Occipital lobe (tissue), 1 donor: ENCODE measurements at regions not wholly inside any gene's neighbourhood (a gene's known extent, or its start where the extent isn't known, plus 50 kb on each side); places are given as distances from the start of the nearest gene placed in this dataset.

Experiments
- DNase-seq: peaks from one replicate; lab custom pipeline; 2025; lab: John Stamatoyannopoulos, UW

DNA sequence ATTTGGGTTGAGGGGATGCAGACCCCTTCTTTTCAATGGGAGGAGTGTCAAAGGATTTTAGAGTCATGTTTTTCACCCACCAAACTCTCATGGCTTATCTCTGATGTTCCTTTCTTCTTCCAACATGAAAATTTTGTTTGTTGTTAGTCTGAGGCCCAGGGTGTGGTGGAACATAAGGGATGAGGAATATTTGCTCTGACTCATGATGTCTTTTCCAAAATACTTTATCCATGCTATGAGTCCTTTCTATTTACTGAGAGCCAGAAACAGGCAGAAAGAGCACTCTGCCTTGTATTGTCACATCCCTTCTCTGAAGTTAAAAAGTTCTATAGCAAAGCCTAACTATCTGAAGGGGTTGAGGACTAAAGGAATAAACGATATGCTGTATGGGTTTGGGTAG is 61.6 kb upstream of the GYPA start:
- no peak for DNase-seq

- DNase-seq, result no peak
These were observed 62.6 kb upstream of the GYPA start for GRCh38 chr4:144203155-144203554.

GRCh38 chr4:144204431-144204830 is 63.9 kb upstream of the GYPA start:
- DNase-seq, result no peak

DNA sequence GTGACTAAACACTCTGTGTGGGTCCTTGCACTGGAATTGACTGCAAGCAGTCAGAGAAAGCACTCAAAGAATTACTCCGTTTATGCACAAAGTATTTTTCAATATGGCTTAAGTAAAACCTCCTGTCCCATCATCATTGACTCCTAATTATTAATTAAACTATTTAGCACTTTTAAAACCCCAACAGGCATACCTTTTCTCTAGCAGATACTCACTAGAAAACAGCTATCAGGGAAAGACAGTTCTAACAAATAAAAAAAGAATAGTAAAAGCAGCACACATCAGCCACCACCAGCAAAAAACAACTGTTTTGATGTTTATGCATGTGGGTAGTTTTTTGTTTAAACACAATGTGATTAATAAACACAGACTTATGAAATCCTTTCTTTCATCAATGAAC is 66.2 kb upstream of the GYPA start:
- DNase-seq, result no peak

DNA sequence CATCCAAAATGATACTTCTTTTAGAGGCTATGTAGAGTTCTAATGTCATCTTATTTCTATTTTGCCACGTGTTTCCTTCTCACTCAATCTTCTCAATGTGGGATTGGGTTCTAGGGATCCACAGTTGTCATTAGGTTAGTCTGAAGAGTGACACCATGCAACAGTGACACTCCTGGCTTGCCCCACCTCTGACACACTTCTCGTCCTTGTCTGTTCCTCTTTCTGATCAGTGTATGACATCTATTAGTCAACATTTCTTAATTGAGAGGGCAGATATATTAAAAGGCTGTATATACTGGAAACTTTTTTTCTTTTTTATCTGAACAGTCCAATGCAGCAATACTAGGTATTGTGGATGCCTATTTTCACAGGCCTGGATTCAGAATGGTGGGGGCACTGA is 67.6 kb upstream of the GYPA start:
- no peak for DNase-seq

DNA sequence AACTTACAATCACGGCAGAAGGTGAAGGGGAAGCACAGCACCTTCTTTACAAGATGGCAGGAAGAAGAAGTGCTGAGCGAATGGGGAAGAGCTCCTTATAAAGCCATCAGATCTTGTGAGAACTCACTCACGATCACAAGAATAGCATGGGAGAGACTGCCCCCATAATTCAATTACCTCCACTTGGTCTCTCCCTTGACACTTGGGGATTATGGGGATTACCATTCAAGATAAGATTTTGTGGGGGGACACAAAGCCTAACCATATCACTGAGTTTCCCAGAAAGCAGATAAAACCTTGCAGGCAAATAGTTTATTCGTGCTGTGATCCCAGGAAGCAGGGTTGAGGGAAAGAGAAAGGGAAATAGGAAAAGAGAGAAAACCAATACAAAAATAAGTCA is 69.0 kb upstream of the GYPA start:
- no peak for DNase-seq

- no peak for DNase-seq
These were observed 72.9 kb upstream of the GYPA start for GRCh38 chr4:144213371-144213770.

DNA sequence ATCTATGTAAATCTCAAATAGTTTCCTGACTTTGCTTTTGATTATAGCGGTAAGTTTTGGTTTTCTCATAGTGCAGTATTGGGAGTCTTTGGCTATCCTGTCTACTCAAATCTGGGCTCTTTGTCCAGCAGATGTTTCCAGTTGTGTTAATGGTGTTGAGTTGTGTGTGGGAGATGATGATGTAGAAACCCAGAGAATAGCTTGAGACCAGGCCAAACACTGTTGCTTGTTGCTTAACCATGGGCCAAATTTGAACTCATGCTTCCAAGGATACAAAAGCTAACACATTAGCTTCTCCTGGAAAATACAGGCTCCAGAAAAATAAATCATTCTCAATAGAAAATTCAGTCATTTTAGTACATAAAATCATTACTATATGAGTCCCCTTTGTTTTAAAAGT is 82.6 kb upstream of the GYPA start:
- DNase-seq, result no peak

GRCh38 chr4:144223661-144224060 is 83.1 kb upstream of the GYPA start:
- no peak for DNase-seq

DNA sequence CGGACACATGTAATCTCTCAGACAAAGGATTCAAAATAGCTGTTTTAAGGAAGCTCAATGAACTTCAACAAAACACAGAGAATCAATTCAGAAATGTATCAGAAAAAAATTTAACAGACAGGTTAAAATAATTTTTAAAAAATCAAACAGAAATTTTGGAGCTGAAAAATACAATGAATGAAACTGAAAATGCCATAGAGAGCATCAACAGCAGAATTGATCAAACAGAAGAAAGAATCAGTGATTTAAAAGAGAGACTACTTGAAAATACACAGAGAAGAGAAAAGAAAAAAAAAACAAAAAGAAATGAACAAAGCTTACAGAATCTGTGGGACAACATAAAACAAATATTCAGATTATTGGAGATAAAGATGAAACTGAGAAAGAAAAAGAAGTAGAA is 118.8 kb upstream of the GYPA start:
- DNase-seq, result no peak

GRCh38 chr4:144267084-144267483 is 126.6 kb upstream of the GYPA start:
- no peak for DNase-seq

GRCh38 chr4:144280688-144281087 is 140.2 kb upstream of the GYPA start:
- no peak for DNase-seq

DNA sequence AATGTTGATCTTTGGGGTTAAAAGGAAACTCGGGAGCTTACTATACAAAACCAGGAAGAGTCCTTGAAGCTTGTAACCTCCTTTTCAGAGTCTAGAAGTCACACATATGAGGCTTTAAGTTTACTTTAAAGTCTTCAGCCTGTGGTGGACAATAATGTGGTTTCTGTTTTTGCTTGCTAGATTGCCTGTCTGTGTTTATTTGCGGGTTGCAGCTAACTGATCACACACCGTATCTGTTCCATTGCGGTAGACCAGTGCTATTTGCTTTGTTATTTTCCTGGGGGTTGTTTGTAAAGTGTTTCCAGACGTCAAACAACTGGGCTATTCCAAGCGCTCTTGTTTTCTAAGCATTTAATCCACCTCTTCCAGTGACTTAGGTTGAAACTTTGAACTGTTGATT is 143.0 kb upstream of the GYPA start:
- no peak for DNase-seq

DNA sequence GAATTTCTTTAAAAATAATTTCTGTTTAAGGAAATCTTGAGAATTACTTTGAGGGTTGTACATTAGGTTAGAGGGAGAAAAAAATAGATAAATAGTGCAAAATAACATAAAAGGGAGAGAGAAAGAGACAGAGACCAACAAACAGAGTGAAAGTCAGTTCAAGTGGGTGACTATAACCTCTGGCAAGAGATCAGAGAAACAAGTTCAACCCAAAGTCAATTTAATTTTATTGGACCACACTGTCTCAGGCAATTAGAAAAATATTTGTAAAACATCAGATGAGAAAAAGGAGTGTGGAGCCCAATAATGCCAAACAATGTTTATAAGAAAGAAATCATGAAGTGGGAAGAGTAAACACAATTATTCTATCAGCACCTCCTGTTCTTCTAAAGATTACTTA is 143.5 kb upstream of the GYPA start:
- no peak for DNase-seq

DNA sequence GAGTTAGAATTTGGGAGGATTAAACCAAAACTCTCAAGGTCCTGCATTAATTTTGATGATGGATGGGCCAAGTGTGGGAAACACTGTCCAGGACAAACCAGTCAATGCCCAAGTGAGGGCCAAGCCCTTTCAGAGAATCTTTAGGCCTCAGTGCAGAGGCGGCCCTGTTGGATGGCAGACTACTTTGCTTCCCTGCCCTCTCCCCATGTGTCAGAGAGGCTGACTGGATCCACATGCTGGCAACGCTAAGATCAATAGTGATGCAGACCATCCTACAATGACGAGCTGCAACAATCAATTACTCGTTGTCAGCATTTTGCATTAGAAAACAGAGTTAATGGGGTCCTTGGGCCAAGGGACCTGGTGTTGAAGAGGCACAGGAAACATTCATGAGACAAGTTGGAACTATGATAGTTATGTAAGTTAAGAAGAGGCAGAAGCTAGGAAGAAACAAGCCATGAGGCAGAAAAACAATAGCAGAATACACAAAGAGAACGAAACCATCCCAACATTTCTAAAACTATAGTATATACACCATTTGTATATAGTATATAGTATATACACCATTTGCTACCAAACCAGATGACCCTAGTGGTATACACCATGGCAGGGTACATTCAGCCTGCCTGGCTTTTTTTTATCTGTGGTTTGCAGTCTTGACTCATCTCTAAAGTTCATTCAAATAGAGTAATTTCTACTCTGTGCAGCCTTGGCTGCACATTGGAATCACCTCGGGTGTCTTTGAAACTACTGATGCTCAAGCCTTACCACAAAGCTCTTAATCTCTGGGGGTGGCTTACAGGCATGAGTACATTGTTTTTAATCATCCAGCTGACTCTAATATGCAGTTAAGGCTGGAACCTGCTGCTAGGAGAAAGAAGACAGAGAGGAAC is 147.7 kb upstream of the GYPA start:
- no peak for DNase-seq

DNA sequence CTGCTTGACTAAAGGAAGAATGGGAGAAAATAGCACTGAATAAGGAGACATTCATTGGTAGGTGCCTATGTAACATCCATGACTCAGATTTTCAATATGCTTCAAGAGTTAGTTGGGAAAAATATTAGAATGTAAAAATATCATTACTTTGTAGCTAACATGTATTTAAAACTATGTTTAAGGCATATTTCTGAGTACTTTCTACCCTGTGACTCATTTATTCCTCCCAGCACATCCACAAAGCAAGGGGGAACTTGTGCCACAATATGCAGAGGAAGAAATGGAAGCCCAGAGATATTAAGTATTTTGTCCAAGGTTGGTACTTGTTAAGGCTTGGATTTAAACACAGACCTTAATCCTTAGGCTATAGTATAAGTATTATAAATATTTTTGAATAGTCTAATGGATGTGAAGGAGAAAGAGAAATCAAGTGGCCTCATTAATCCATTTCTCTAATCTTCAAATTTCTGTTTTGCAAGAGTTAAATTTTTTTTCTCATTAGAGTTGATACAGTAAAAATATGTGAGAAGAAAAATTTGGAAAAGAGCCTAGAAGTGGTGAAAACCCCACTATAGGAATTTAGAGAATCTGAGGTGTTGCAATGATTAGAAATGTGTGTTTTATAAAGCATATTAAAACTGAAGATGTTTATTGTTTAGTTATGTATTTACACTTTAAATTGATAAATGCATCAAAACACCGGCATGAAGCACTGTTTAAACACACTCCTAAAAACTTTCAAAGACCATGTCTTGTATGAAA is 149.3 kb upstream of the GYPA start:
- DNase-seq, result no peak

DNA sequence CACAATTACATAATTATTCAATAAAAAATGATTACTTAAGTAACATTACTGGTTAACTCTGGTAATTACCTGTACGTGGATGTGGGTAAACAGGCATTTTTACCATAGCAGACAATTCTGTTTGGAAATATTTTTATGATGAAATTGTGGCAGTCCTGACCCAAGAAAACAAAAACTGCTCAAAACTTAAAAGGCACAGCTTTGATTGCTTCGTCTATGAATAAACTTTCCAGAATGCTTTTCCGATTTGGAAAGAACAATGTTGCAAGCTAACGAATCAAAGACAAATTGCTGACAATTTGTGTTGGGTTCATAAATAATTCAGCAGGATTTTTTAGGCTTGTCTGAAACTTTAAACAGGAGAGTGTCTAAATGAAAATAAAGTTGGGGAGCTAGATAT is 150.6 kb upstream of the GYPA start:
- DNase-seq, result no peak

DNA sequence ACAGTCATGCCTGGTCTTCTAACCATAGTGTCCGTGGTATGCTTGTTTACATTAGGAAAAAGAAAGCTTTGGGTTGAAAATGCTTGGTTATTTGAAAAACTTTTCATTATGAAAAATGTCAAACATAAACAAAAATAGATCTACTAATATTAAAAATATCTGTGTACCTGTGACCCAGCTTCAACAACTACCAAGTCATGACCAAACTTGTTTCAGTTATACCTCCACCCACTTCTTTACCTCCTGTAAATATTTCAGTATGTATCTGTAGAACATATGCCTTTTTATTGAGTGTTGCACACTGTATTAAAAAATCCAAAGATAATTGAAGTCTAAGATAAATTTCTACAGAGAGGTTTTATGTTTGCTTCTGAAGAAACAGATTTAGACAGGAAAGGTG is 153.7 kb upstream of the GYPA start:
- DNase-seq, result no peak

- DNase-seq, result no peak
These were observed 154.9 kb upstream of the GYPA start for GRCh38 chr4:144295286-144295995.

DNA sequence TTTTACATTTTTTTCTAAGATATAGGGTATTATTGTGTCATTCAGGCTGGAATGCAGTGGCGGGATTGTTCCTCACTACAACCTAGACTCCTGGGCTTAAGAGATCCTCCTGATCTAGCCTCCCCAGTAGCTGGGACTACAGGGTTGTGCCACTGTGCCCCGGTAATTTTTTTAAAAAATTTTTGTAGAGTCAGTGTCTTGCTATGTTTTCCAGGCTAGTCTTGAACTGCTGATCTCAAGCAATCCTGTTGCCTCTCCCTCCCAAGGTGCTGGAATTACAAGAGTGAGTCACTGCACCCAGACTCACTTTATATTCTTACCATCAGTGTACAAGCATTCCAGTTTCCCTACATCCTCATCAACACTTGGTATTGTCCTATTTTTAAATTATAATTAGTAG is 156.4 kb upstream of the GYPA start:
- no peak for DNase-seq

GRCh38 chr4:144298519-144298918 is 158.0 kb upstream of the GYPA start:
- no peak for DNase-seq

GRCh38 chr4:144300616-144301015 is 160.1 kb upstream of the GYPA start:
- DNase-seq, result no peak
